ENCODE measurements at regions not wholly inside any gene's neighbourhood (a gene's known extent, or its start where the extent isn't known, plus 50 kb on each side); places are given as distances from the start of the nearest gene placed in this dataset.

- WGBS, 3 donors = 85 to 90% (median 86%) methylated on average over 1 of the region's 1 CpG
- TF ChIP-seq EP300 (IDR thresholded peaks at IDR 0.05) = no peak
- no peak for TF ChIP-seq POLR2A (IDR thresholded peaks at IDR 0.05)
- TF ChIP-seq, protein P1, sequence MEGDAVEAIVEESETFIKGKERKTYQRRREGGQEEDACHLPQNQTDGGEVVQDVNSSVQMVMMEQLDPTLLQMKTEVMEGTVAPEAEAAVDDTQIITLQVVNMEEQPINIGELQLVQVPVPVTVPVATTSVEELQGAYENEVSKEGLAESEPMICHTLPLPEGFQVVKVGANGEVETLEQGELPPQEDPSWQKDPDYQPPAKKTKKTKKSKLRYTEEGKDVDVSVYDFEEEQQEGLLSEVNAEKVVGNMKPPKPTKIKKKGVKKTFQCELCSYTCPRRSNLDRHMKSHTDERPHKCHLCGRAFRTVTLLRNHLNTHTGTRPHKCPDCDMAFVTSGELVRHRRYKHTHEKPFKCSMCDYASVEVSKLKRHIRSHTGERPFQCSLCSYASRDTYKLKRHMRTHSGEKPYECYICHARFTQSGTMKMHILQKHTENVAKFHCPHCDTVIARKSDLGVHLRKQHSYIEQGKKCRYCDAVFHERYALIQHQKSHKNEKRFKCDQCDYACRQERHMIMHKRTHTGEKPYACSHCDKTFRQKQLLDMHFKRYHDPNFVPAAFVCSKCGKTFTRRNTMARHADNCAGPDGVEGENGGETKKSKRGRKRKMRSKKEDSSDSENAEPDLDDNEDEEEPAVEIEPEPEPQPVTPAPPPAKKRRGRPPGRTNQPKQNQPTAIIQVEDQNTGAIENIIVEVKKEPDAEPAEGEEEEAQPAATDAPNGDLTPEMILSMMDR (IDR thresholded peaks at IDR 0.05) = no peak
- no peaks in the 10 kb centered on the region for H3K36me3 ChIP-seq
- no peak for DNase-seq
- no peaks in the 10 kb centered on the region for H3K4me1 ChIP-seq (ENCODE audit: insufficient read depth)
- H3K27ac ChIP-seq = no peak overlapping the region
- H3K27me3 ChIP-seq = no peaks in the 10 kb centered on the region
- no peak overlapping the region for H3K4me3 ChIP-seq
- intact Hi-C loops (cut with DNase I) = no loop called here
- no peaks in the 10 kb centered on the region for H3K9me3 ChIP-seq
These were observed 202.9 kb upstream of the MSX2 start for GRCh38 chr5:174521449-174521848.

GRCh38 chr5:174522480-174523260 is 201.7 kb upstream of the MSX2 start:
- TF ChIP-seq, protein P1 (IDR thresholded peaks at IDR 0.05) = no peak
- TF ChIP-seq POLR2A (IDR thresholded peaks at IDR 0.05) (no peak), EP300 (IDR thresholded peaks at IDR 0.05) (no peak)
- WGBS, 3 donors = 8 to 17% (median 10%) methylated on average over 2 of the region's 2 CpGs
- Histone ChIP-seq H3K4me1 (ENCODE audit: insufficient read depth) (no peaks in the 10 kb centered on the region), H3K9me3 (no peaks in the 10 kb centered on the region), H3K36me3 (no peaks in the 10 kb centered on the region), H3K4me3 (no peak overlapping the region), H3K27ac (no peak overlapping the region), H3K27me3 (no peaks in the 10 kb centered on the region)
- DNase-seq = no peak
- intact Hi-C loops (cut with DNase I) = no loop called here

- H3K27ac ChIP-seq = no peak overlapping the region
- 7 to 27% (median 7%) methylated on average over 6 of the region's 6 CpGs for WGBS, 3 donors
- no peak for DNase-seq
These were observed 200.9 kb upstream of the MSX2 start for GRCh38 chr5:174523311-174524071.

GRCh38 chr5:174524351-174524750 is 200.0 kb upstream of the MSX2 start:
- DNase-seq = no peak

More at GRCh38 chr5:174523311-174524071, 200.9 kb upstream of the MSX2 start:
- intact Hi-C loops (cut with DNase I) = no loop called here
- Histone ChIP-seq H3K9me3 (no peaks in the 10 kb centered on the region), H3K27me3 (no peaks in the 10 kb centered on the region), H3K36me3 (no peaks in the 10 kb centered on the region), H3K4me3 (no peak overlapping the region), H3K4me1 (ENCODE audit: insufficient read depth) (no peaks in the 10 kb centered on the region)
- TF ChIP-seq, protein P1 (IDR thresholded peaks at IDR 0.05) = no peak
- TF ChIP-seq POLR2A (IDR thresholded peaks at IDR 0.05) (no peak), EP300 (IDR thresholded peaks at IDR 0.05) (no peak)

More at GRCh38 chr5:174524351-174524750, 200.0 kb upstream of the MSX2 start:
- TF ChIP-seq, protein P1 (IDR thresholded peaks at IDR 0.05) = no peak
- TF ChIP-seq EP300 (IDR thresholded peaks at IDR 0.05) (no peak), POLR2A (IDR thresholded peaks at IDR 0.05) (no peak)
- intact Hi-C loops (cut with DNase I) = no loop called here
- H3K4me1 ChIP-seq (ENCODE audit: insufficient read depth) = no peaks in the 10 kb centered on the region
- no peaks in the 10 kb centered on the region for H3K27me3 ChIP-seq
- H3K36me3 ChIP-seq = no peaks in the 10 kb centered on the region
- H3K27ac ChIP-seq = no peak overlapping the region
- H3K4me3 ChIP-seq = no peak overlapping the region
- whole genome bisulfite sequencing, 3 donors = 10 to 34% (median 11%) methylated on average over 4 of the region's 4 CpGs
- no peaks in the 10 kb centered on the region for H3K9me3 ChIP-seq
